GM21786 (cell line): ENCODE measurements at regions not wholly inside any gene's neighbourhood (a gene's known extent, or its start where the extent isn't known, plus 50 kb on each side); places are given as distances from the start of the nearest gene placed in this dataset.
A peak's percentile ranks its signal among the peaks of the same experiment; 100 is the strongest.

Experiments used
- ATAC-seq: cut with Tn5 transposase; IDR thresholded peaks from one replicate; pipeline ENCODE4 v1.9.1; 2021; ENCODE audit not compliant: unreplicated experiment

- ATAC-seq, result peak; percentile 48
Measured at GRCh38 chr1:119565131-119565772, 58.2 kb downstream of the HSD3B1 start.

- ATAC-seq, result no peak
Measured at GRCh38 chr1:119569095-119569494, 62.1 kb downstream of the HSD3B1 start.
